GM12878 (cell line): ENCODE measurements at regions not wholly inside any gene's neighbourhood (a gene's known extent, or its start where the extent isn't known, plus 50 kb on each side); places are given as distances from the start of the nearest gene placed in this dataset.

Experiments
- ATAC-seq: fragments of 200-7000 bp; cut with Tn5 transposase; 3 replicates; pipeline ENCODE4 v1.9.1; 2020; ENCODE audit warnings: mild to moderate bottlenecking, moderate library complexity
- BruUV-seq: library from RNA; stranded (reverse); fragments of 400-500 nt; replicated peaks from 2 replicates; lab custom pipeline; 2021; lab: Mats Ljungman, UMichigan
- CTCF ChIA-PET: fragments of 300-600 bp; sonication (Branson Sonifier 250); formaldehyde crosslinking; extraction: SDS; loops from one replicate; lab custom pipeline; 2021; ENCODE audit warnings: inconsistent platforms; lab: Yijun Ruan, JAX
- POLR2A ChIA-PET: fragments of 350-600 bp; formaldehyde crosslinking; extraction: SDS; loops from one replicate; lab custom pipeline; 2021; ENCODE audit warnings: inconsistent platforms; lab: Charles Lee
- RAD21 ChIA-PET: fragments of 300-600 bp; sonication (Branson Sonifier 250); formaldehyde crosslinking; loops from one replicate; lab custom pipeline; 2023; ENCODE audit warnings: antibody characterized with exemption; ENCODE audit not compliant: unreplicated experiment; lab: Charles Lee
- SMC1A ChIA-PET: fragments of 300-600 bp; sonication (Branson Sonifier 250); formaldehyde crosslinking; loops from one replicate; lab custom pipeline; 2023; ENCODE audit not compliant: unreplicated experiment, uncharacterized antibody; lab: Charles Lee
- DNase-seq: peaks from one replicate; pipeline ENCODE4 v3.0.0-alpha.2; 2011; ENCODE audit warnings: low read depth, low spot score
- FAIRE-seq: peaks from 3 replicates; lab custom pipeline; 2011; peaks lifted over from hg19 to GRCh38; lab: Jason Lieb, UNC
- H2AFZ ChIP-seq: 2 replicates; pipeline ENCODE4 v1.6.0; 2011; ENCODE audit warnings: low read depth, low read length, control low read depth; ENCODE audit not compliant: control insufficient read depth
- H3K27ac ChIP-seq: 2 replicates; pipeline ENCODE4 v1.5.1; 2011; ENCODE audit warnings: control low read depth; ENCODE audit not compliant: control insufficient read depth, insufficient read depth
- H3K27me3 ChIP-seq, 2 experiments: replicated peaks in 1 of 2; 2 replicates each; pipeline versions ENCODE4 v1.6.0 to v1.6.1; 2011; ENCODE audit warnings: low read length in 1 of 2; ENCODE audit not compliant: control insufficient read depth in 2 of 2, insufficient read depth in 2 of 2
- H3K36me3 ChIP-seq, 2 experiments: 2 replicates each; pipeline ENCODE4 v1.5.1; 2011; ENCODE audit warnings: low read length in 1 of 2; ENCODE audit not compliant: control insufficient read depth in 2 of 2, insufficient read depth in 2 of 2
- H3K4me1 ChIP-seq: 2 replicates; pipeline ENCODE4 v1.6.1; 2011; ENCODE audit warnings: mild to moderate bottlenecking, low read length, moderate library complexity, mixed read lengths; ENCODE audit not compliant: control insufficient read depth, insufficient read depth
- H3K4me2 ChIP-seq: 2 replicates; pipeline ENCODE4 v1.6.0; 2011; ENCODE audit warnings: control low read depth; ENCODE audit not compliant: control insufficient read depth, insufficient read depth
- H3K4me3 ChIP-seq: fragments of 200-600 bp; sonication (generic); 2 replicates; pipeline ENCODE4 v1.5.1; 2016
- H3K79me2 ChIP-seq: 2 replicates; pipeline ENCODE4 v1.6.0; 2011; ENCODE audit warnings: low read length; ENCODE audit not compliant: control insufficient read depth, insufficient read depth
- H3K9ac ChIP-seq: 2 replicates; pipeline ENCODE4 v1.8.0; 2011; ENCODE audit warnings: low read length, control low read depth, mixed read lengths; ENCODE audit not compliant: control insufficient read depth, insufficient read depth
- H3K9me3 ChIP-seq: replicated peaks from 3 replicates; pipeline ENCODE4 v1.5.1; 2011; ENCODE audit warnings: mild to moderate bottlenecking, low read length; ENCODE audit not compliant: control insufficient read depth, insufficient read depth
- H4K20me1 ChIP-seq: 2 replicates; pipeline ENCODE4 v1.6.0; 2011; ENCODE audit not compliant: control insufficient read depth, insufficient read depth
- CBX5 ChIP-seq: sonication (generic); IDR thresholded peaks from 2 replicates; pipeline ENCODE4 v1.6.1; 2016; ENCODE audit warnings: low read depth, moderate library complexity, mild to moderate bottlenecking, inconsistent platforms
- CHD1 ChIP-seq: IDR thresholded peaks from 2 replicates; pipeline ENCODE4 v1.6.1; 2012; ENCODE audit warnings: low read depth, low read length, improper control_type of control experiment
- KAT2A ChIP-seq: conservative IDR thresholded peaks from 2 replicates; pipeline ENCODE4 v1.6.1; 2011; ENCODE audit warnings: low read depth, low read length; ENCODE audit not compliant: control insufficient read depth
- MLLT1 ChIP-seq: fragments of 450-650 bp; IDR thresholded peaks from 2 replicates; pipeline ENCODE4 v1.6.1; 2016; ENCODE audit warnings: mild to moderate bottlenecking
- MYC ChIP-seq: IDR thresholded peaks from 2 replicates; pipeline ENCODE4 v1.6.1; 2011; ENCODE audit warnings: mild to moderate bottlenecking, low read length, moderate library complexity, inconsistent platforms; ENCODE audit not compliant: insufficient read depth, insufficient replicate concordance, insufficient read length, severe bottlenecking
- NFIC ChIP-seq: IDR thresholded peaks from 2 replicates; pipeline ENCODE4 v1.6.1; 2012; ENCODE audit warnings: low read depth, mild to moderate bottlenecking, inconsistent platforms, low read length, moderate library complexity
- PML ChIP-seq: IDR thresholded peaks from 2 replicates; pipeline ENCODE4 v1.6.1; 2012; ENCODE audit warnings: low read length, inconsistent platforms
- POLR2A ChIP-seq: IDR thresholded peaks from 2 replicates; pipeline ENCODE4 v1.6.1; 2011; ENCODE audit warnings: low read depth, mild to moderate bottlenecking, low read length
- RBBP5 ChIP-seq: fragments of 200-600 bp; sonication (generic); conservative IDR thresholded peaks from 2 replicates; pipeline ENCODE4 v1.6.1; 2016
- REST ChIP-seq: IDR thresholded peaks from 2 replicates; pipeline ENCODE4 v1.6.1; 2012; ENCODE audit warnings: mild to moderate bottlenecking, low read depth, low read length
- SIN3A ChIP-seq: IDR thresholded peaks from 2 replicates; pipeline ENCODE4 v1.6.1; 2012; ENCODE audit warnings: low read depth, low read length, improper control_type of control experiment
- SMAD1 ChIP-seq: fragments of 450-650 bp; IDR thresholded peaks from 2 replicates; pipeline ENCODE4 v1.6.1; 2018; ENCODE audit warnings: mild to moderate bottlenecking, low read depth; ENCODE audit not compliant: partially characterized antibody
- SMARCA5 ChIP-seq: fragments of 450-650 bp; IDR thresholded peaks from 2 replicates; pipeline ENCODE4 v1.6.1; 2017; ENCODE audit warnings: mild to moderate bottlenecking
- SP1 ChIP-seq: IDR thresholded peaks from one replicate; pipeline ENCODE4 v1.6.1; 2011; ENCODE audit warnings: low read depth, low read length
- SUZ12 ChIP-seq: fragments of 200-600 bp; sonication (generic); IDR thresholded peaks from one replicate; pipeline ENCODE4 v1.6.1; 2018; ENCODE audit warnings: antibody characterized with exemption, mild to moderate bottlenecking; ENCODE audit not compliant: unreplicated experiment
- ZSCAN29 ChIP-seq: fragments of 450-650 bp; IDR thresholded peaks from 2 replicates; pipeline ENCODE4 v1.6.1; 2017; ENCODE audit warnings: mild to moderate bottlenecking, moderate library complexity
- WGBS: methylation state at CpG from one replicate; pipeline ENCODE4 v1.1.6; 2016; ENCODE audit warnings: low lambda C conversion rate; ENCODE audit not compliant: insufficient replicate concordance, insufficient coverage; ENCODE audit errors: missing lambda C conversion rate; 5-methylcytosine and 5-hydroxymethylcytosine counted together
- in situ Hi-C: fragments of 300-500 bp; cut with MboI; formaldehyde crosslinking; loops from 9 replicates; pipeline ENCODE4 v1.14.3; 2018; ENCODE audit warnings: mixed read lengths
- intact Hi-C: fragments of 100-400 bp; cut with micrococcal nuclease; formaldehyde crosslinking; loops from one replicate; pipeline ENCODE4 v1.14.2; 2022; ENCODE audit not compliant: unreplicated experiment
- TF ChIP-seq, protein P1 (sequence below): fragments of 450-650 bp; IDR thresholded peaks from 2 replicates; pipeline ENCODE4 v1.6.1; 2017; ENCODE audit warnings: mild to moderate bottlenecking, moderate library complexity

- no peak overlapping the region for H3K4me2 ChIP-seq
- ChIA-PET RAD21 (no interaction called here), SMC1A (no interaction called here), POLR2A (no interaction called here), CTCF (no interaction called here)
- DNase-seq, result no peak
- H3K4me3 ChIP-seq, result no peak overlapping the region
- intact Hi-C loops (no loop called here), in situ Hi-C loops (no loop called here)
- H4K20me1 ChIP-seq, result no peaks in the 10 kb centered on the region
- BruUV-seq, result no TSS peak
- H3K27ac ChIP-seq, result no peak overlapping the region
- H2AFZ ChIP-seq, result no peak overlapping the region
- no peak for TF ChIP-seq POLR2A
- no peak for TF ChIP-seq MLLT1
- TF ChIP-seq SIN3A, result no peak
- TF ChIP-seq MYC, result no peak
- no peak for TF ChIP-seq CBX5
- no peak for TF ChIP-seq RBBP5
- TF ChIP-seq ZSCAN29, result no peak
- TF ChIP-seq CHD1, result no peak
- TF ChIP-seq PML, result no peak
- no peak for TF ChIP-seq SP1
- TF ChIP-seq, protein P1, sequence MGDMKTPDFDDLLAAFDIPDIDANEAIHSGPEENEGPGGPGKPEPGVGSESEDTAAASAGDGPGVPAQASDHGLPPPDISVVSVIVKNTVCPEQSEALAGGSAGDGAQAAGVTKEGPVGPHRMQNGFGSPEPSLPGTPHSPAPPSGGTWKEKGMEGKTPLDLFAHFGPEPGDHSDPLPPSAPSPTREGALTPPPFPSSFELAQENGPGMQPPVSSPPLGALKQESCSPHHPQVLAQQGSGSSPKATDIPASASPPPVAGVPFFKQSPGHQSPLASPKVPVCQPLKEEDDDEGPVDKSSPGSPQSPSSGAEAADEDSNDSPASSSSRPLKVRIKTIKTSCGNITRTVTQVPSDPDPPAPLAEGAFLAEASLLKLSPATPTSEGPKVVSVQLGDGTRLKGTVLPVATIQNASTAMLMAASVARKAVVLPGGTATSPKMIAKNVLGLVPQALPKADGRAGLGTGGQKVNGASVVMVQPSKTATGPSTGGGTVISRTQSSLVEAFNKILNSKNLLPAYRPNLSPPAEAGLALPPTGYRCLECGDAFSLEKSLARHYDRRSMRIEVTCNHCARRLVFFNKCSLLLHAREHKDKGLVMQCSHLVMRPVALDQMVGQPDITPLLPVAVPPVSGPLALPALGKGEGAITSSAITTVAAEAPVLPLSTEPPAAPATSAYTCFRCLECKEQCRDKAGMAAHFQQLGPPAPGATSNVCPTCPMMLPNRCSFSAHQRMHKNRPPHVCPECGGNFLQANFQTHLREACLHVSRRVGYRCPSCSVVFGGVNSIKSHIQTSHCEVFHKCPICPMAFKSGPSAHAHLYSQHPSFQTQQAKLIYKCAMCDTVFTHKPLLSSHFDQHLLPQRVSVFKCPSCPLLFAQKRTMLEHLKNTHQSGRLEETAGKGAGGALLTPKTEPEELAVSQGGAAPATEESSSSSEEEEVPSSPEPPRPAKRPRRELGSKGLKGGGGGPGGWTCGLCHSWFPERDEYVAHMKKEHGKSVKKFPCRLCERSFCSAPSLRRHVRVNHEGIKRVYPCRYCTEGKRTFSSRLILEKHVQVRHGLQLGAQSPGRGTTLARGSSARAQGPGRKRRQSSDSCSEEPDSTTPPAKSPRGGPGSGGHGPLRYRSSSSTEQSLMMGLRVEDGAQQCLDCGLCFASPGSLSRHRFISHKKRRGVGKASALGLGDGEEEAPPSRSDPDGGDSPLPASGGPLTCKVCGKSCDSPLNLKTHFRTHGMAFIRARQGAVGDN, result no peak
- no peak for TF ChIP-seq NFIC
- TF ChIP-seq SMAD1, result no peak
- TF ChIP-seq SUZ12, result no peak
- TF ChIP-seq SMARCA5, result no peak
- TF ChIP-seq REST, result no peak
- no peak for TF ChIP-seq KAT2A
- WGBS, result 0% methylated on average over 1 of the region's 1 CpG
- FAIRE-seq, result no peak
- H3K9me3 ChIP-seq, result no peaks in the 10 kb centered on the region
- no peaks in the 10 kb centered on the region for H3K27me3 ChIP-seq
- H3K9ac ChIP-seq, result no peak overlapping the region
- H3K79me2 ChIP-seq, result no peaks in the 10 kb centered on the region
- no peaks in the 10 kb centered on the region for H3K36me3 ChIP-seq
- no peak for ATAC-seq
- no peaks in the 10 kb centered on the region for H3K4me1 ChIP-seq
Measured at GRCh38 chrX:45261005-45261404, 60.3 kb upstream of the DIPK2B start.
